ENCODE measurements at regions not wholly inside any gene's neighbourhood (a gene's known extent, or its start where the extent isn't known, plus 50 kb on each side); places are given as distances from the start of the nearest gene placed in this dataset.

- no peak for DNase-seq (ENCODE audit: low spot score)
Measured at GRCh38 chr6:24019830-24020229, 106.2 kb upstream of the NRSN1 start.

GRCh38 chr6:24026050-24026449 lies 100.0 kb upstream of the NRSN1 start:
- DNase-seq (ENCODE audit: low spot score) = no peak

GRCh38 chr6:24031496-24031895 lies 94.5 kb upstream of the NRSN1 start:
- no peak for DNase-seq (ENCODE audit: low spot score)

- DNase-seq (ENCODE audit: low spot score) = peak; percentile 7
Measured at GRCh38 chr6:24032896-24033688, 92.9 kb upstream of the NRSN1 start.

GRCh38 chr6:24043848-24044247 lies 82.2 kb upstream of the NRSN1 start:
- DNase-seq (ENCODE audit: low spot score) = no peak

- no peak for DNase-seq (ENCODE audit: low spot score)
Measured at GRCh38 chr6:24051942-24052589, 73.9 kb upstream of the NRSN1 start.

GRCh38 chr6:24052590-24052961 lies 73.4 kb upstream of the NRSN1 start:
- DNase-seq (ENCODE audit: low spot score) = no peak

- no peak for DNase-seq (ENCODE audit: low spot score)
Measured at GRCh38 chr6:24053057-24053456, 73.0 kb upstream of the NRSN1 start.

- no peak for DNase-seq (ENCODE audit: low spot score)
Measured at GRCh38 chr6:24054388-24054787, 71.6 kb upstream of the NRSN1 start.

GRCh38 chr6:24056567-24056966 lies 69.4 kb upstream of the NRSN1 start:
- DNase-seq (ENCODE audit: low spot score) = no peak

GRCh38 chr6:24057030-24057429 lies 69.0 kb upstream of the NRSN1 start:
- DNase-seq (ENCODE audit: low spot score) = no peak

GRCh38 chr6:24060982-24061754 lies 64.8 kb upstream of the NRSN1 start:
- no peak for DNase-seq (ENCODE audit: low spot score)

- DNase-seq (ENCODE audit: low spot score) = peak; percentile 46
Measured at GRCh38 chr6:24064106-24064505, 61.9 kb upstream of the NRSN1 start.

GRCh38 chr6:24064832-24065231 lies 61.2 kb upstream of the NRSN1 start:
- DNase-seq (ENCODE audit: low spot score) = no peak

GRCh38 chr6:24069526-24069925 lies 56.5 kb upstream of the NRSN1 start:
- DNase-seq (ENCODE audit: low spot score) = no peak

- no peak for DNase-seq (ENCODE audit: low spot score)
Measured at GRCh38 chr6:24072038-24072746, 53.8 kb upstream of the NRSN1 start.

GRCh38 chr6:24076011-24076410 lies 50.0 kb upstream of the NRSN1 start:
- no peak for DNase-seq (ENCODE audit: low spot score)

Measured in kidney tubule cell (primary cell).